C4-2B (cell line): ENCODE measurements at regions not wholly inside any gene's neighbourhood (a gene's known extent, or its start where the extent isn't known, plus 50 kb on each side); places are given as distances from the start of the nearest gene placed in this dataset.
"Not testable (repeated sequence)": the region's sequence is repeated elsewhere in the genome, so short reads cannot be mapped to it uniquely, and the experiment has no call there.

ENCODE experiments used
- H3K27ac ChIP-seq: fragments of 450-650 bp; 2 replicates; pipeline ENCODE4 v1.5.1; 2017
- ZFX ChIP-seq: fragments of 450-650 bp; IDR thresholded peaks from 2 replicates; pipeline ENCODE4 v1.6.1; 2017
- TF ChIP-seq, protein P1 (sequence below): fragments of 450-650 bp; conservative IDR thresholded peaks from 2 replicates; pipeline ENCODE4 v1.5.1; 2017; ENCODE audit warnings: mild to moderate bottlenecking

DNA sequence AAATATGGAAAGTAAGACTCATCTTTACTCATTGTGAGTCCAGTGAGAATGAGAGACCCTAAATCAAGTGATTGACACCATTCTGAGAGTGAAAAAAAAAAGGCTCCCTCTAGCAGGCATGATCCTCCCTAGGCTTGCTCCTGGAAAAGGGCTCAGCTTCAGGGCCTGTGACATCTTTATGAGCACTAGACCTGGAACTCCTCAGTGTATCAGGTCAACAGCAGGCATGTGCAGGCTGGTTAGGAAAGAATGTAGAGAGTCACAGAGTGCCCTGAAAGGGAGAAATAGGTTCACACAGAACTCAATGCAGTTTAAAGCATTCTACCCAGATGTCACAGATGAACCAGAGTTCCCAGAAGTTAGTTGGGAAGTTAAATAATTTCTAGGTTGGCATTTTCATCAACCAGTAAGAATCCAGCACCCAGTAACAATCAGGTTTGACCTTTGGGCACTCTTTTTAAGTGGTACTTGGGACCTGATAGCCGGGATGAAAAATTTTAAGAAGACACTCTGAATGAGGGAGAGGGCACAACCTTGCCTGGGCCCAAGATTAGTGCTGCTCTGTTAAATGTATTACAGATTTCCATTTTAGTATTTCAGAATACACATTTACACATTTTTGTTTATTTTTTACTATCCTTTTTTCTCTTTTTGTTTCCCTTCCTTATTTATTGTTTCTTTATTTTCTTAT, 828.8 kb downstream of the C12orf50 start:
- TF ChIP-seq ZFX = no peak
- TF ChIP-seq, protein P1, sequence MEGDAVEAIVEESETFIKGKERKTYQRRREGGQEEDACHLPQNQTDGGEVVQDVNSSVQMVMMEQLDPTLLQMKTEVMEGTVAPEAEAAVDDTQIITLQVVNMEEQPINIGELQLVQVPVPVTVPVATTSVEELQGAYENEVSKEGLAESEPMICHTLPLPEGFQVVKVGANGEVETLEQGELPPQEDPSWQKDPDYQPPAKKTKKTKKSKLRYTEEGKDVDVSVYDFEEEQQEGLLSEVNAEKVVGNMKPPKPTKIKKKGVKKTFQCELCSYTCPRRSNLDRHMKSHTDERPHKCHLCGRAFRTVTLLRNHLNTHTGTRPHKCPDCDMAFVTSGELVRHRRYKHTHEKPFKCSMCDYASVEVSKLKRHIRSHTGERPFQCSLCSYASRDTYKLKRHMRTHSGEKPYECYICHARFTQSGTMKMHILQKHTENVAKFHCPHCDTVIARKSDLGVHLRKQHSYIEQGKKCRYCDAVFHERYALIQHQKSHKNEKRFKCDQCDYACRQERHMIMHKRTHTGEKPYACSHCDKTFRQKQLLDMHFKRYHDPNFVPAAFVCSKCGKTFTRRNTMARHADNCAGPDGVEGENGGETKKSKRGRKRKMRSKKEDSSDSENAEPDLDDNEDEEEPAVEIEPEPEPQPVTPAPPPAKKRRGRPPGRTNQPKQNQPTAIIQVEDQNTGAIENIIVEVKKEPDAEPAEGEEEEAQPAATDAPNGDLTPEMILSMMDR = no peak
- no peak overlapping the region for H3K27ac ChIP-seq

DNA sequence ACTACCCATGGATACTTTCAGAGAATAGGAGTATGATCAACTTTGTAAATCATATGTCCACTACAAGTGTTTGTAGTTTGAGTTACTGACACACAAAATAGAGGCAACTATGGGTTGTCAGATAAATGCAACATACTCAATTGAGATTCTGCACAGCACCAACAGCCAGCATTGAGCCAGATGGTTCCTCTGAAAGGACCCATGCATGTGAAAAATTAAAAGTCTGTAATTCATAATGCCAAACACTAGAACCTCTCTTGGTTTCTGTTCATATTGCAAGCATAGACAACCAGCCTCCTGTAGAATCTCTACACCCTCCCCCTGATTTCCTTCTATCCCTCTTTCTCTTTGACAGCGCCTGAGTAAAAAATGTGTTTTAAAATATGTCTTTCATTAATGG, 831.0 kb downstream of the C12orf50 start:
- no peak overlapping the region for H3K27ac ChIP-seq
- TF ChIP-seq, protein P1 = no peak
- TF ChIP-seq ZFX = no peak

DNA sequence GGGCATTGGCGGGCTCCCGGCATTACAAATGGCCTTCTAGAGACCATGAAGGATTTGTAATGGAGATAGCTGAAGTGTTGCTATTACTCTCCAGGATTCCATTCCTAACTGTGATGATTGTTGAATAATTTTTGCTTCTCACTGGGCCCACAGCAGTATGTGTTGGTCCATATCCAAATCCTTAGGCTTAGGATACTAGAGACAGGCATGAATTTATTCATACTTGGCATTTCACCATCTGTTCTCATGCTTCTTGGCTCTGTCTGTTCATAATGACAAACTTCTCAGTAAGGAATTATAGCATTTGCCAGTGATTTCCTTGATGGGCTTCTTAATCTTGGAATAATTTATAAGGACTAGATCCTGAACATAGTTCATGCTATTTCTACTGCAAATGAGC, 832.9 kb downstream of the C12orf50 start:
- H3K27ac ChIP-seq = no peak overlapping the region
- no peak for TF ChIP-seq ZFX

DNA sequence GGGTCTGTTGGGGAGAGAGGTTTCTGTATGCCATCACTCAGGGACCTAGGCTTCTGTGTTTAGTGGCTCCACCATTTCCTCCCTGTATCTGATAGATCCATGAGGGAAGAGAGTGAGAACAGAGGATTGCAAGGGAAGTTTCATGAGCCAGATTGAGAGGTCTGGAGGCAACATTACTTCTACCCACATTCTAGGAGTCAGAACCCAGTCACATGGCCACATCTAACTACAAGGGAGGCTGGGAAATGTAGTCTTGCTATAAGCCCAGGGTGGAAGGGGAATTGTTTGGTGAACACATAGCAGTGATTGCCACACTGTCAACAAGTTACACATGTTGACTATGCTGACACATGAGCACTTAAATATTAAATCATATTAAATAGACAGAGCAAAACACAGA, 834.8 kb downstream of the C12orf50 start:
- not testable (repeated sequence) for H3K27ac ChIP-seq

DNA sequence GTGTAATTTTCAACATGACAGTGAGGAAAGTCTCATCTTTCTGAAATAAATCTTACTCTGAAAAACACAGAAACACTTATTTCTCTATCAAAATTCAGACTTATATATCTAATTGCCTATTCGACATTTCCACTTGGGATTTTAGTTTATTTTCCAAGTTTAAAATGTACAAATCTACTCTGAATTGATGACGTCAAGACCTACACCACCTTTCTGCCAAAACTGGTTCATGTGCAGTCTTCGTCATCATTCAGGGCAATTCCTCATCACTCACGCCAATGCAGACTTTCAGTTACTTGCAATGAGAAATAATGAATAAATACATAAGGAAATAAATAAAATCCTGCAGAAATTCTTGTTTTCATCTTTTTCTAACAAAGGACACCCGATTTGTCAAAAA, 843.8 kb downstream of the C12orf50 start:
- H3K27ac ChIP-seq = no peak overlapping the region
- TF ChIP-seq, protein P1 = no peak
- no peak for TF ChIP-seq ZFX

DNA sequence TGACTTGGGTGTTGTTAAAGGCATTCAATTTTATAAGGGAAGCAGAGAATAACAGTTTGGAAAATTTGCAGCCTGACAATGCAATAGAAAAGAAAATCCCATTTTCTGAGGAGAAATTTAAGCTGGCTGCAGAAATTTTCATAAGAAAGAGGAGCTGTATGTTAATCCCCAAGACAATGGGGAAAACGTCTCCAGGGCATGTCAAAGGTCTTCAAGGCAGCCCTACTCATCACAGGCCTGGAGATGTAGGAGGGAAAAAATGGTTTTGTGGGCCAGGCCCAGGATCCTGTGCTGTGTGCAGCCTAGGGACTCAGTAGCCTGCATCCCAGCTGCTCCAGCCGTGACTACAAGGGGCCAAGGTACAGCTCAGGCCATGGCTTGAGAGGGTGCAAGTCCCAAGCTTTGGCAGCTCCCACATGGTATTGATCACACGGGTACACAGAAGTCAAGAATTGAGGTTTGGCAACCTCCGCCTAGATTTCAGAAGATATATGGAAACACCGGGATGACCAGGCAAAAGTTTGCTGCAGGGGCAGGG, 846.4 kb downstream of the C12orf50 start:
- no peak overlapping the region for H3K27ac ChIP-seq
- no peak for TF ChIP-seq ZFX
- TF ChIP-seq, protein P1 = no peak

DNA sequence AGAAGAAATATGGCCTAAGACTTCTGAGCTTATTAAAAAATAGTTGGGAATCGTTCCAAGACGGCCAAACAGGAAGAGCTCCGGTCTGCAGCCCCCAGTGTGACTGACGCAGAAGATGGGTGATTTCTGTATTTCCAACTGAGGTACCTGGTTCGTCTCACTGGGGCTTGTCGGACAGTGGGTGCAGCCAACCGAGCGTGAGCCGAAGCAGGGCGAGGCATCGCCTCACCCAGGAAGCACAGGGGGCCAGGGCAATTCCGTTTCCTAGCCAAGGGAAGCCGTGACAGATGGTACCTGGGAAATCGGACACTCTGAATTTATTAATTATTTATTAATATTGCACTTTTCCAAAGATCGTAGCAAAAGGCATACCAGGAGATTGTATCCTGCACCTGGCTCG, 857.8 kb downstream of the C12orf50 start:
- no peak overlapping the region for H3K27ac ChIP-seq
- TF ChIP-seq ZFX = no peak
- TF ChIP-seq, protein P1 = no peak

DNA sequence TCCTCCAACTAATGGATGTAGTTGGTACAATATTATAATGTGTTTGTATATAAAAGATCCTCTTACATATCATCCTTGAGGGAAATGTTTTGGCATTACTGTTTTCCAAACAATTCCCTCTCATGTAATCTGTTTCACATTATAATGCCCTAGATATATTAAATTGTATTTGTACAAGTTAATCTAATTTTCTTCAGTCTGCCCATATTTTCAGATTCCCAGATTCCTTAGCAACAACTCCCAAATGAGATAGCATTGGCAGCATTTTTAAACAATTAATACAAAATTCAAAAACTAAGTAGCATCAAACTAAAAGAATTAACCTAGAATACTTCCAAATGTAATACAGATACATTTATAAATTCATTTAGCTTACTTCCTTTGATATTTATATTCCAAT, 860.2 kb downstream of the C12orf50 start:
- TF ChIP-seq ZFX = no peak
- TF ChIP-seq, protein P1 = no peak
- no peak overlapping the region for H3K27ac ChIP-seq
